ENCODE measurements at regions not wholly inside any gene's neighbourhood (a gene's known extent, or its start where the extent isn't known, plus 50 kb on each side); places are given as distances from the start of the nearest gene placed in this dataset.

DNA sequence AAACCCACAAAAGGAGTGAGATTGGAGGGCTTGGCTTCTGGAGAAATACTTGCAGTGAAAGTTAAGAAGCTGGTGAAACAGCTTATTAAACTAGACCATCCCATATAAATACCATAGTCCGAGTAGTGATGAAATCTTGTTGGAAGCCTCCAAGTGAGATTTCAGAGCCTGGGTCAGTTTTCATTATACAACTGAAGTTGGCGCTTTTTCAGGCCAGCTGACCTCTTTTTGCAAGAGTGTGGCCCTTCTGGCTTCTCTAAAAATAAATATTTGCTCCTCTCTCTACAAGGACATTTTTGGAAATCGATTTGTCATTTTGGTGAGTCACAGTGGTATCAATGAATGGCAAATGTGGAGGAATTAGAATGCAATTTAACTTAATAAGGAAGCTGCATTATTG is 51.2 kb upstream of the THRB start:
- ATAC-seq (ENCODE audit: low FRiP score) (no peak), DNase-seq (ENCODE audit: low spot score) (no peak)
- TF ChIP-seq, protein P1, sequence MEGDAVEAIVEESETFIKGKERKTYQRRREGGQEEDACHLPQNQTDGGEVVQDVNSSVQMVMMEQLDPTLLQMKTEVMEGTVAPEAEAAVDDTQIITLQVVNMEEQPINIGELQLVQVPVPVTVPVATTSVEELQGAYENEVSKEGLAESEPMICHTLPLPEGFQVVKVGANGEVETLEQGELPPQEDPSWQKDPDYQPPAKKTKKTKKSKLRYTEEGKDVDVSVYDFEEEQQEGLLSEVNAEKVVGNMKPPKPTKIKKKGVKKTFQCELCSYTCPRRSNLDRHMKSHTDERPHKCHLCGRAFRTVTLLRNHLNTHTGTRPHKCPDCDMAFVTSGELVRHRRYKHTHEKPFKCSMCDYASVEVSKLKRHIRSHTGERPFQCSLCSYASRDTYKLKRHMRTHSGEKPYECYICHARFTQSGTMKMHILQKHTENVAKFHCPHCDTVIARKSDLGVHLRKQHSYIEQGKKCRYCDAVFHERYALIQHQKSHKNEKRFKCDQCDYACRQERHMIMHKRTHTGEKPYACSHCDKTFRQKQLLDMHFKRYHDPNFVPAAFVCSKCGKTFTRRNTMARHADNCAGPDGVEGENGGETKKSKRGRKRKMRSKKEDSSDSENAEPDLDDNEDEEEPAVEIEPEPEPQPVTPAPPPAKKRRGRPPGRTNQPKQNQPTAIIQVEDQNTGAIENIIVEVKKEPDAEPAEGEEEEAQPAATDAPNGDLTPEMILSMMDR (IDR thresholded peaks at IDR 0.05), result no peak

DNA sequence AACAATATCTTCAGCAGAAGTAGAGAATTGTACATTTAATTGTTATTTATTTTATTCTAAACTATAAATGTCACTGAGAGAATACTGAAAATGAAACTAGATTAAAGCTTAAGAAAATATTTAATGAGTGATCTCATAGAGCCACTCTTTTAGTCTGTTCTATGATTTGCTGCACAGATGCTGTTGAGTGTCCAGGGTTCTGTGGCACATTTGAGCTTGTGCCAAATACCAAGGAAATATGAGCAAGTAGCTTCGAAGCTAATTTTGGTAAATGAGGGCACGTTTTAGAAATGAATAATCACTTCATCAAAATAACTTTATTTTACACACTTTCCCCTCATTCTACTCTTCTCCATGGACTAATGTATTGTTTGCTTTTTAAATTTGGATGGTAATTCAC is 53.6 kb upstream of the THRB start:
- DNase-seq (ENCODE audit: low spot score) (no peak), ATAC-seq (ENCODE audit: low FRiP score) (no peak)
- TF ChIP-seq, protein P1 (IDR thresholded peaks at IDR 0.05), result no peak

DNA sequence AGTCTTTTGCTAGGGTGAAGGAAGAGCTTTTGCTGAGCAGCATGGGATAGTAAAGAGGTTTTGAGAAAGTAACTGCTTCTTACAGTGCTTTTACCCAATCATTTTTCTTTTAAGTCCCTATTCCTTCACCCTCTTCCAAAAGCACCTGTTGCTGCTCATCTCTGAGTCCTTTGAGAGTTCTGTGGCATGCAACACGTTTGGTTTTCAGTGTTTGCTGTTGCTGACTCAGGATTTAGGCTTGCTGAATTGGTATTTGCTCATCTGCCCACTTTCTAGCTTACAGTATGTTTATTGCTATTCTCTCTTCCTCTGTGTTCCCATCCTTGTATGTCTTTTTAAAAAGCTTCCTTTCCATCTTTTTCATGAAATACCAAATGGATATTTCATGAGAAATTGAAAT is 55.9 kb upstream of the THRB start:
- TF ChIP-seq, protein P1 (IDR thresholded peaks at IDR 0.05), result no peak
- DNase-seq (ENCODE audit: low spot score), result no peak
- no peak for ATAC-seq (ENCODE audit: low FRiP score)

DNA sequence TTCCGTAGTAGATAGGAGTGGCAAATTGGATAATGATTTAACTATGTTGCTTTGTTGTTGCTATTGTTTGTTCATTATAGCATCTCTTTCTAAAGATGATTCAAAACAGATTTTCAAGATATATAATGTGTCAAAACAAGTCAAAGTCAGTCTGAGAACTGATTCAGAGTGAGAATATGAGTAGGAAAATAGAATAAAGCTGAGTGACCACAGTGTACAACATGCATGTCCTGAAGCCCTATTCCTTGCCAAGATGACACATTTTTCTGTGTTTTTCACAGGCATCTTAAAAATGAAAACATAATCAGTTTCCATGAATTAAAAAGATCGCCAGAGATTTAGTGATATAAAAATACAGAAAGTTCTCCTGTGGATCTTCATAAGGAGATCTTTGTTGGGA is 57.0 kb upstream of the THRB start:
- ATAC-seq (ENCODE audit: low FRiP score), result no peak
- TF ChIP-seq, protein P1 (IDR thresholded peaks at IDR 0.05), result no peak
- no peak for DNase-seq (ENCODE audit: low spot score)

DNA sequence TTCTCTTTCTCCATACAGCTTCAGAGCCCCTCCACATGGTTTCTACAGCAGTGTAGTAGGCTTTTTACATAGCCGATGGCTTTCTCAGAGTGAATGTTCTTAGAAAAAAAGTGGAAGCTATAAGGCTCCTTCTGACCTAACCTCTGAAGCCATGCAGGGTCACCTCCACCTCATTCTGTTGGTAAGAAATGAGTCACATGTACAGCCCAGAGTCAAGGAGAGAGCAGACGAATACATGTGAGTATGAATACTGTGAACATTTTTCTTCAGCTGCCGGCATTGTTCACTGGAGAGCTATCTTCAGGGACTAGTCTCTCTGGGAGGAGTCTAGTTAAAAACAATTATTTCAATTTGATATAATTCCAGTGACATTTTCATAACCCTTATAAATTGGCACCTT is 68.2 kb upstream of the THRB start:
- TF ChIP-seq, protein P1 (IDR thresholded peaks at IDR 0.05), result no peak
- no peak for DNase-seq (ENCODE audit: low spot score)
- no peak for ATAC-seq (ENCODE audit: low FRiP score)

DNA sequence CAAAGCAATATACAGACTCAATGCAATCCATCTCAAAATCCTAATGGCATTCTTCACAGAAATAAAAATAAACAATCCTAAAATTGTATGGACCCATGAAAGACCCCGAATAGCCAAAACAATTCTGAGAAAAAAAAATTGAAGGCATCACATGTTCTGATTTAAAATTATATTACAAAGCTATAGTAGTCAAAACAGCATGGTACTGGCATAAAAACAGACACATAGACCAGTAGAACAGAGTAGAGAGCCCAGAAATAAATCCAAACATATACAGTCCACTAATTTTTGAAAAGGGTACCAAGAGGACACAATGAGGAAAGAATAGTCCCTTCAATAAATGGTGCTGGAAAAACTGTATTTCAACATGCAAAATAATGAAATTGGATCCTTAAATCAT is 70.4 kb upstream of the THRB start:
- DNase-seq (ENCODE audit: low spot score) (no peak), ATAC-seq (ENCODE audit: low FRiP score) (no peak)

DNA sequence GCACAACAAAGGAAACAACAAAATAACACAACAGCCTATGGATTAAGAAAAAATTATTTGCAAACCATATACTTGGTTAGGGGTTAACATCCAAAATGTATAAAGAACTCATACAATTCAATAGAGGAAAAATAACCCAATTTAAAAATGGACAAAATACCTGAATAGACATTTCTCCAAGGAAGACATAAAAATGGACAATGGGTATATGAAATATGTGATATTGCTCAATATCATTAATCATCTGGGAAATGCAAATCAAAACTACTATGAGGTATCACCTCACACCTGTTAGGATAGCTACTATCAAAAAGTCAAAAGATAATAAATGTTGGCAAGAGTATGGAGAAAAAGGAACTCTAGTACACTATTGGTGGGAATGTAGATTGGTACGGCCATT is 71.0 kb upstream of the THRB start:
- ATAC-seq (ENCODE audit: low FRiP score) (no peak), DNase-seq (ENCODE audit: low spot score) (no peak)
- TF ChIP-seq, protein P1 (IDR thresholded peaks at IDR 0.05), result no peak

More for the DNA sequence above, 70.4 kb upstream of the THRB start:
- TF ChIP-seq, protein P1 (IDR thresholded peaks at IDR 0.05), result no peak

Data from omental fat pad (tissue), 3 donors.